WTC11 (cell line): ENCODE measurements at regions not wholly inside any gene's neighbourhood (a gene's known extent, or its start where the extent isn't known, plus 50 kb on each side); places are given as distances from the start of the nearest gene placed in this dataset.

Source experiments
- ATAC-seq: fragments of 200-7000 bp; cut with Tn5 transposase; 2 replicates; pipeline ENCODE4 v1.10.0; 2021; ENCODE audit warnings: mild to moderate bottlenecking, moderate library complexity
- CTCF ChIA-PET: fragments of 300-600 bp; sonication (Branson Sonifier 250); formaldehyde crosslinking; loops from one replicate; lab custom pipeline; 2021; ENCODE audit warnings: antibody characterized with exemption; lab: Charles Lee
- POLR2A ChIA-PET: fragments of 350-600 bp; sonication (Branson Sonifier 250); formaldehyde crosslinking; loops from one replicate; lab custom pipeline; 2021; ENCODE audit warnings: antibody characterized with exemption; lab: Charles Lee
- DNase-seq: peaks from one replicate; pipeline ENCODE4 v3.0.0; 2021; ENCODE audit warnings: low spot score
- H3K27ac Mint-ChIP-seq: 2 replicates; pipeline ENCODE4 v1.8.0; 2021; ENCODE audit warnings: mixed read lengths
- H3K27me3 Mint-ChIP-seq: 2 replicates; pipeline ENCODE4 v1.8.0; 2021; ENCODE audit warnings: low read depth, mild to moderate bottlenecking, moderate library complexity, mixed read lengths
- H3K36me3 Mint-ChIP-seq: 2 replicates; pipeline ENCODE4 v1.8.0; 2021; ENCODE audit warnings: mixed read lengths
- H3K4me1 Mint-ChIP-seq: 2 replicates; pipeline ENCODE4 v1.8.0; 2022; ENCODE audit warnings: mixed read lengths
- H3K4me3 Mint-ChIP-seq: 2 replicates; pipeline ENCODE4 v1.8.0; 2021; ENCODE audit warnings: mild to moderate bottlenecking, moderate library complexity, mixed read lengths
- H3K9me3 Mint-ChIP-seq: 2 replicates; pipeline ENCODE4 v1.8.0; 2021; ENCODE audit warnings: mixed read lengths
- AFF4 ChIP-seq: sonication (generic); formaldehyde crosslinking; IDR thresholded peaks from 2 replicates; pipeline ENCODE4 v1.8.1; 2023; ENCODE audit warnings: mild to moderate bottlenecking, missing genetic modification reagents, borderline replicate concordance
- ATF1 ChIP-seq: sonication (generic); formaldehyde crosslinking; IDR thresholded peaks from 2 replicates; pipeline ENCODE4 v1.8.1; 2023; ENCODE audit warnings: mild to moderate bottlenecking, moderate library complexity, missing genetic modification reagents
- ATF2 ChIP-seq: sonication (generic); formaldehyde crosslinking; IDR thresholded peaks from 2 replicates; pipeline ENCODE4 v1.8.1; 2022; ENCODE audit warnings: low read depth, missing genetic modification reagents, borderline replicate concordance
- EMX1 ChIP-seq: fragments of 250-450 bp; sonication (Bioruptor Pico); IDR thresholded peaks from 2 replicates; pipeline ENCODE4 v1.8.0; 2021; ENCODE audit warnings: mild to moderate bottlenecking
- ESRRA ChIP-seq: sonication (generic); formaldehyde crosslinking; IDR thresholded peaks from 2 replicates; pipeline ENCODE4 v1.8.1; 2022; ENCODE audit warnings: mild to moderate bottlenecking, missing genetic modification reagents, borderline replicate concordance
- GRHL2 ChIP-seq: fragments of 250-450 bp; sonication (Bioruptor Pico); IDR thresholded peaks from 2 replicates; pipeline ENCODE4 v1.8.0; 2022; ENCODE audit warnings: mild to moderate bottlenecking, moderate library complexity; ENCODE audit not compliant: insufficient replicate concordance, severe bottlenecking
- IRF1 ChIP-seq: sonication (generic); formaldehyde crosslinking; IDR thresholded peaks from 2 replicates; pipeline ENCODE4 v1.8.0; 2023; ENCODE audit warnings: missing genetic modification reagents
- JAZF1 ChIP-seq: fragments of 250-450 bp; sonication (Bioruptor Pico); IDR thresholded peaks from 2 replicates; pipeline ENCODE4 v1.9.0; 2021; ENCODE audit warnings: moderate library complexity, mild to moderate bottlenecking, inconsistent platforms
- JUN ChIP-seq: sonication (generic); formaldehyde crosslinking; IDR thresholded peaks from 2 replicates; pipeline ENCODE4 v1.8.0; 2023; ENCODE audit warnings: mild to moderate bottlenecking, missing genetic modification reagents
- KAT7 ChIP-seq: sonication (generic); formaldehyde crosslinking; IDR thresholded peaks from 2 replicates; pipeline ENCODE4 v1.8.1; 2023; ENCODE audit warnings: missing genetic modification reagents, mild to moderate bottlenecking, borderline replicate concordance
- SMAD4 ChIP-seq: sonication (generic); formaldehyde crosslinking; IDR thresholded peaks from 2 replicates; pipeline ENCODE4 v1.8.0; 2022; ENCODE audit warnings: mild to moderate bottlenecking, missing genetic modification reagents
- USF2 ChIP-seq: sonication (generic); formaldehyde crosslinking; IDR thresholded peaks from 2 replicates; pipeline ENCODE4 v1.8.1; 2023; ENCODE audit warnings: mild to moderate bottlenecking, missing genetic modification reagents, moderate library complexity
- ZNF532 ChIP-seq: fragments of 250-450 bp; sonication (Bioruptor Pico); IDR thresholded peaks from 2 replicates; pipeline ENCODE4 v1.9.0; 2021; ENCODE audit warnings: mild to moderate bottlenecking, borderline replicate concordance
- TF ChIP-seq, protein P1 (sequence below): sonication (generic); formaldehyde crosslinking; IDR thresholded peaks from 2 replicates; pipeline ENCODE4 v1.8.1; 2022; ENCODE audit warnings: low read depth, mild to moderate bottlenecking, moderate library complexity, missing genetic modification reagents, borderline replicate concordance
- TF ChIP-seq, protein P2 (sequence below): sonication (generic); formaldehyde crosslinking; IDR thresholded peaks from 2 replicates; pipeline ENCODE4 v1.8.1; 2022; ENCODE audit warnings: missing genetic modification reagents, borderline replicate concordance
- TF ChIP-seq, protein P3 (sequence below): sonication (generic); formaldehyde crosslinking; IDR thresholded peaks from 2 replicates; pipeline ENCODE4 v1.8.1; 2023; ENCODE audit warnings: mild to moderate bottlenecking, missing genetic modification reagents

DNA sequence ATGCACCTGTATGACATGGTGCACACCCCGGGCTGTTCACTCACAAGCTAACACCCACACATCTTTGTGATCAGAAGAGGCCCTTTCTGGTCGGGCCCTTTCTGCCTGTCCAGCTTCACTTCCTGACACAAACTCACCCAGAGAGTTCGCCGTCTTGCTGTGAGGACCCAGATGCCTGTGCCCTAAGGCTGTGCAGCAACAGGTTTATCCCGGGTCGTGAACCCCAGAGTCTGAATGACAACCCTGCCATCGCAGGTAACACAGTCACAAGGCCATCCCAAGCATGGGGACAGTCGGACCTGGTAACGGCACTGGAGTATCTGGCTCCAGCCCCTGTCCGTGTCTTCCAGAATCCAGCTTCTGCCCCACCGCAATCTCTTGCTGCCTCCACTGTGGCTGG, 235.1 kb downstream of the BUD13 start:
- TF ChIP-seq JAZF1 (CRISPR knock-in tag) (no peak), JUN (CRISPR knock-in tag) (no peak), SMAD4 (CRISPR knock-in tag) (no peak), ATF1 (CRISPR knock-in tag) (no peak), ZNF532 (CRISPR knock-in tag) (no peak), ATF2 (CRISPR knock-in tag) (no peak), AFF4 (CRISPR knock-in tag) (no peak), GRHL2 (no peak), ESRRA (CRISPR knock-in tag) (no peak)
- TF ChIP-seq, protein P1, sequence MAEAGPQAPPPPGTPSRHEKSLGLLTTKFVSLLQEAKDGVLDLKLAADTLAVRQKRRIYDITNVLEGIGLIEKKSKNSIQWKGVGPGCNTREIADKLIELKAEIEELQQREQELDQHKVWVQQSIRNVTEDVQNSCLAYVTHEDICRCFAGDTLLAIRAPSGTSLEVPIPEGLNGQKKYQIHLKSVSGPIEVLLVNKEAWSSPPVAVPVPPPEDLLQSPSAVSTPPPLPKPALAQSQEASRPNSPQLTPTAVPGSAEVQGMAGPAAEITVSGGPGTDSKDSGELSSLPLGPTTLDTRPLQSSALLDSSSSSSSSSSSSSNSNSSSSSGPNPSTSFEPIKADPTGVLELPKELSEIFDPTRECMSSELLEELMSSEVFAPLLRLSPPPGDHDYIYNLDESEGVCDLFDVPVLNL (CRISPR knock-in tag), result no peak
- TF ChIP-seq, protein P2, sequence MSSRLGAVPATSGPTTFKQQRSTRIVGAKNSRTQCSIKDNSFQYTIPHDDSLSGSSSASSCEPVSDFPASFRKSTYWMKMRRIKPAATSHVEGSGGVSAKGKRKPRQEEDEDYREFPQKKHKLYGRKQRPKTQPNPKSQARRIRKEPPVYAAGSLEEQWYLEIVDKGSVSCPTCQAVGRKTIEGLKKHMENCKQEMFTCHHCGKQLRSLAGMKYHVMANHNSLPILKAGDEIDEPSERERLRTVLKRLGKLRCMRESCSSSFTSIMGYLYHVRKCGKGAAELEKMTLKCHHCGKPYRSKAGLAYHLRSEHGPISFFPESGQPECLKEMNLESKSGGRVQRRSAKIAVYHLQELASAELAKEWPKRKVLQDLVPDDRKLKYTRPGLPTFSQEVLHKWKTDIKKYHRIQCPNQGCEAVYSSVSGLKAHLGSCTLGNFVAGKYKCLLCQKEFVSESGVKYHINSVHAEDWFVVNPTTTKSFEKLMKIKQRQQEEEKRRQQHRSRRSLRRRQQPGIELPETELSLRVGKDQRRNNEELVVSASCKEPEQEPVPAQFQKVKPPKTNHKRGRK, result no peak
- TF ChIP-seq, all 79 proteins: peak for 0

DNA sequence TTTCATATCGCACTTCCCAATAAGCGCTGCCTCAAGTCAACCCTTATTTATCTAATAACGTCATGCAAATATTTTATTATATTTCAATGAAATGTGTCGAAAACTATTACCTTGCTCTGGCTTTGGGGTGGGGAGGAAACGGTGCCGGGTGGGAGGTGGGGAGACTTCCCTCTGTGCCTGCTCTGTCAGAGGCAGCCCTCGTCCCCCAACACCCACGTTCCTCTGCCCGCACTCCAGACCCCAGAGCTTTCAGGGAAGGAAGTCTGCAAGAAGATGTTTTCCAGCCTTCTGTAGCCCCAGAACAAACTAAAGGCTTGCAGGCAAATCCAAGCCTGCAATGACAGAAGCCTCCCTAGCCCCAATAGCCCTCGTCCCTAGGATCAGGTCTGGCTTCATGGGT, 235.7 kb downstream of the BUD13 start:
- no peaks in the 10 kb centered on the region for H3K36me3 Mint-ChIP-seq
- no peak overlapping the region for H3K4me3 Mint-ChIP-seq
- POLR2A ChIA-PET, result interaction anchor here (0.5 kb wide), 1 partner anchor 168 kb away, joined by 4 read pairs; no protein-coding TSS in a partner anchor
- no peak overlapping the region for H3K27ac Mint-ChIP-seq
- peaks cover 8% of the 10 kb centered on the region; the same call in 1 of the 2 replicates for H3K27me3 Mint-ChIP-seq
- peaks cover 11% of the 10 kb centered on the region for H3K4me1 Mint-ChIP-seq
- DNase-seq, result no peak
- peaks cover 7% of the 10 kb centered on the region for H3K9me3 Mint-ChIP-seq
- CTCF ChIA-PET, result interaction anchor here (1.3 to 2.7 kb wide), 4 partner anchors 38 to 320 kb away, joined by 3 to 6 read pairs (median 4); no protein-coding TSS in a partner anchor
- no peak for ATAC-seq
- TF ChIP-seq EMX1 (CRISPR knock-in tag) (no peak), IRF1 (CRISPR knock-in tag) (no peak), USF2 (CRISPR knock-in tag) (no peak), KAT7 (CRISPR knock-in tag) (no peak)
- TF ChIP-seq, protein P3, sequence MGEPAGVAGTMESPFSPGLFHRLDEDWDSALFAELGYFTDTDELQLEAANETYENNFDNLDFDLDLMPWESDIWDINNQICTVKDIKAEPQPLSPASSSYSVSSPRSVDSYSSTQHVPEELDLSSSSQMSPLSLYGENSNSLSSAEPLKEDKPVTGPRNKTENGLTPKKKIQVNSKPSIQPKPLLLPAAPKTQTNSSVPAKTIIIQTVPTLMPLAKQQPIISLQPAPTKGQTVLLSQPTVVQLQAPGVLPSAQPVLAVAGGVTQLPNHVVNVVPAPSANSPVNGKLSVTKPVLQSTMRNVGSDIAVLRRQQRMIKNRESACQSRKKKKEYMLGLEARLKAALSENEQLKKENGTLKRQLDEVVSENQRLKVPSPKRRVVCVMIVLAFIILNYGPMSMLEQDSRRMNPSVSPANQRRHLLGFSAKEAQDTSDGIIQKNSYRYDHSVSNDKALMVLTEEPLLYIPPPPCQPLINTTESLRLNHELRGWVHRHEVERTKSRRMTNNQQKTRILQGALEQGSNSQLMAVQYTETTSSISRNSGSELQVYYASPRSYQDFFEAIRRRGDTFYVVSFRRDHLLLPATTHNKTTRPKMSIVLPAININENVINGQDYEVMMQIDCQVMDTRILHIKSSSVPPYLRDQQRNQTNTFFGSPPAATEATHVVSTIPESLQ, result no peak

More for the DNA sequence above, 235.1 kb downstream of the BUD13 start:
- Mint-ChIP-seq H3K36me3 (no peaks in the 10 kb centered on the region), H3K27me3 (peaks cover 8% of the 10 kb centered on the region; the same call in 1 of the 2 replicates), H3K27ac (no peak overlapping the region), H3K9me3 (peaks cover 7% of the 10 kb centered on the region), H3K4me3 (no peak overlapping the region), H3K4me1 (peaks cover 11% of the 10 kb centered on the region)
- DNase-seq (no peak), ATAC-seq (no peak)
- CTCF ChIA-PET, result interaction anchor here (1.3 to 2.7 kb wide), 3 partner anchors 39 to 321 kb away, joined by 3 to 6 read pairs (median 3); no protein-coding TSS in a partner anchor
- POLR2A ChIA-PET, result interaction anchor here (0.5 kb wide), 1 partner anchor 167 kb away, joined by 4 read pairs; no protein-coding TSS in a partner anchor
